Thoracic aorta (tissue), 2 donors: ENCODE measurements at regions not wholly inside any gene's neighbourhood (a gene's known extent, or its start where the extent isn't known, plus 50 kb on each side); places are given as distances from the start of the nearest gene placed in this dataset.

Experiments used
- ATAC-seq: fragments of 150-250 bp; one replicate; pipeline ENCODE4 v1.8.0; 2017; ENCODE audit warnings: low read depth; ENCODE audit not compliant: insufficient number of reproducible peaks, low FRiP score
- DNase-seq: peaks from one replicate; pipeline ENCODE4 v3.0.0-alpha.2; 2020; ENCODE audit warnings: low spot score
- H3K27ac ChIP-seq, 2 donors: fragments of 200-600 bp; sonication (generic); 1 replicate in 1 of 2; 2 replicates in 1 of 2; pipeline ENCODE4 v1.5.1; 2016; ENCODE audit warnings: mild to moderate bottlenecking in 2 of 2, moderate library complexity in 2 of 2
- H3K27me3 ChIP-seq: fragments of 200-600 bp; sonication (generic); replicated peaks from 2 replicates; pipeline ENCODE4 v1.6.0; 2016; ENCODE audit warnings: mild to moderate bottlenecking; ENCODE audit not compliant: insufficient read depth
- H3K36me3 ChIP-seq: fragments of 200-600 bp; sonication (generic); one replicate; pipeline ENCODE4 v1.5.1; 2016
- H3K4me1 ChIP-seq, 2 donors: fragments of 200-600 bp; sonication (generic); 1 replicate in 1 of 2; 2 replicates in 1 of 2; pipeline versions ENCODE4 v1.5.1 to v1.6.0; 2016; ENCODE audit warnings: low read depth in 2 of 2, mild to moderate bottlenecking in 1 of 2; ENCODE audit not compliant: control insufficient read depth in 1 of 2
- H3K4me3 ChIP-seq: fragments of 200-600 bp; sonication (generic); 2 replicates; pipeline ENCODE4 v1.5.1; 2016; ENCODE audit warnings: mild to moderate bottlenecking
- H3K9me3 ChIP-seq: fragments of 200-600 bp; sonication (generic); 2 replicates; pipeline ENCODE4 v1.5.1; 2016
- CTCF ChIP-seq: fragments of 200-600 bp; sonication (generic); IDR thresholded peaks from one replicate; pipeline ENCODE4 v1.5.1; 2019; ENCODE audit warnings: antibody characterized with exemption

- H3K9me3 ChIP-seq, result no peaks in the 10 kb centered on the region
- H3K27me3 ChIP-seq, result no peaks in the 10 kb centered on the region
- TF ChIP-seq CTCF, result no peak
- H3K4me1 ChIP-seq, result peaks cover 0 to 20% of the 10 kb centered on the region in 2 donors
- ATAC-seq (no peak), DNase-seq (no peak)
- H3K36me3 ChIP-seq, result no peaks in the 10 kb centered on the region
- no peak overlapping the region for H3K27ac ChIP-seq
- H3K4me3 ChIP-seq, result no peak overlapping the region
Measured at GRCh38 chr11:110857892-110858546, 145.8 kb upstream of the ARHGAP20 start.

- no peaks in the 10 kb centered on the region for H3K27me3 ChIP-seq
- no peak for ATAC-seq
- no peak for TF ChIP-seq CTCF
- no peaks in the 10 kb centered on the region for H3K9me3 ChIP-seq
- no peak overlapping the region for H3K4me3 ChIP-seq
- no peak for DNase-seq
- H3K4me1 ChIP-seq, result peaks cover 0 to 20% of the 10 kb centered on the region in 2 donors
- no peak overlapping the region for H3K27ac ChIP-seq
- H3K36me3 ChIP-seq, result no peaks in the 10 kb centered on the region
Measured at GRCh38 chr11:110856996-110857812, 145.0 kb upstream of the ARHGAP20 start.

DNA sequence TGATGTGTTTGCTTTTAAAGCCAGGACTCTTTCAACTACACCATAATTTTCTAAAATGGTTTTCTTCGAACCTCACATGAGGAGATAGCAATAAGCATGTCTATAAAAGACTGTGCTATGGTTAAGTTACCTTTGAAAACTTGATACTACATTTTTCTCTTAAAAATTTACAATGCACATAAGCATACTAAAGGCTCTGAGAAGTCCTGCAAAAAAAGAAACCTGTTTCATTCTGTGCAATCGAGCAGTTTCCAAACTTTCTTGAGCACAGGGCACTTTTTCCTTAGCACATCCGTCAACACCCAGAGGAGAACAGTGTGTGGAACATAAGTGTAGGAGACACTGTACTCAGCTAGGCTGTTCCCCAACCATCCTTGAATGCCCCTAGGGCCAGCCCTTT is 144.1 kb upstream of the ARHGAP20 start:
- no peak overlapping the region for H3K27ac ChIP-seq
- no peak for ATAC-seq
- H3K9me3 ChIP-seq, result no peaks in the 10 kb centered on the region
- H3K36me3 ChIP-seq, result no peaks in the 10 kb centered on the region
- no peak for DNase-seq
- peaks cover 0 to 20% of the 10 kb centered on the region in 2 donors for H3K4me1 ChIP-seq
- no peaks in the 10 kb centered on the region for H3K27me3 ChIP-seq
- no peak overlapping the region for H3K4me3 ChIP-seq
- no peak for TF ChIP-seq CTCF

- H3K27me3 ChIP-seq, result no peaks in the 10 kb centered on the region
- H3K4me1 ChIP-seq, result peaks cover 0 to 20% of the 10 kb centered on the region in 2 donors
- TF ChIP-seq CTCF, result no peak
- DNase-seq (no peak), ATAC-seq (no peak)
- H3K4me3 ChIP-seq, result no peak overlapping the region
- no peaks in the 10 kb centered on the region for H3K9me3 ChIP-seq
- H3K27ac ChIP-seq, result no peak overlapping the region
- no peaks in the 10 kb centered on the region for H3K36me3 ChIP-seq
Measured at GRCh38 chr11:110855191-110855590, 143.0 kb upstream of the ARHGAP20 start.

GRCh38 chr11:110852921-110853490 is 140.8 kb upstream of the ARHGAP20 start:
- no peak for ATAC-seq
- Histone ChIP-seq H3K27me3 (no peaks in the 10 kb centered on the region), H3K4me3 (no peak overlapping the region), H3K27ac (no peak overlapping the region), H3K4me1 (peaks cover 0 to 14% of the 10 kb centered on the region in 2 donors), H3K9me3 (no peaks in the 10 kb centered on the region), H3K36me3 (no peaks in the 10 kb centered on the region)
- DNase-seq, result no peak
- TF ChIP-seq CTCF, result no peak
